Body of pancreas (tissue), 4 donors: ENCODE measurements at regions not wholly inside any gene's neighbourhood (a gene's known extent, or its start where the extent isn't known, plus 50 kb on each side); places are given as distances from the start of the nearest gene placed in this dataset.

ENCODE experiments used
- ATAC-seq: fragments of 150-250 bp; one replicate; pipeline ENCODE4 v1.9.1; 2016
- DNase-seq, 4 donors: peaks; one replicate each; pipeline ENCODE4 v3.0.0-alpha.2; 2019
- H3K27ac ChIP-seq, 4 donors: fragments of 200-600 bp; sonication (generic); 1 replicate in 3 of 4; 2 replicates in 1 of 4; pipeline versions ENCODE4 v1.5.1 to v1.6.1; 2016 to 2019; ENCODE audit warnings: mild to moderate bottlenecking in 1 of 4, mixed read lengths in 1 of 4, moderate library complexity in 1 of 4
- H3K27me3 ChIP-seq, 2 donors: fragments of 200-600 bp; sonication (generic); one replicate each; pipeline ENCODE4 v1.6.0; 2016; ENCODE audit warnings: mild to moderate bottlenecking in 1 of 2
- H3K36me3 ChIP-seq, 2 donors: fragments of 200-600 bp; sonication (generic); replicated peaks in 1 of 2; 2 replicates each; pipeline ENCODE4 v1.5.1; 2016; ENCODE audit warnings: low read depth in 2 of 2; ENCODE audit not compliant: insufficient read depth in 1 of 2
- H3K4me1 ChIP-seq: fragments of 200-600 bp; sonication (generic); one replicate; pipeline ENCODE4 v1.6.0; 2016
- H3K4me3 ChIP-seq, 2 donors: fragments of 200-600 bp; sonication (generic); 1 replicate in 1 of 2; 2 replicates in 1 of 2; pipeline ENCODE4 v1.5.1; 2016 to 2019
- H3K9me3 ChIP-seq, 3 donors: fragments of 200-600 bp; sonication (generic); 1 replicate in 2 of 3; 2 replicates in 1 of 3; pipeline ENCODE4 v1.5.1; 2016
- CTCF ChIP-seq, 7 experiments: fragments of 450-650 bp in 4 of 7; fragments of 200-600 bp in 3 of 7; sonication (generic) in 3 of 7; IDR thresholded peaks; one replicate each; pipeline ENCODE4 v1.5.1; 2016 to 2019; ENCODE audit warnings: antibody characterized with exemption in 7 of 7
- POLR2A ChIP-seq, 3 donors: fragments of 450-650 bp; IDR thresholded peaks; one replicate each; pipeline ENCODE4 v1.6.1; 2016; ENCODE audit warnings: antibody characterized with exemption in 3 of 3, mild to moderate bottlenecking in 2 of 3
- WGBS, 2 donors: methylation state at CpG; one replicate each; pipeline ENCODE4 v1.1.5; 2017; 5-methylcytosine and 5-hydroxymethylcytosine counted together
- intact Hi-C: fragments of 100-400 bp; cut with DNase I; formaldehyde crosslinking; loops from one replicate; pipeline ENCODE4 v1.15.1; 2023

DNA sequence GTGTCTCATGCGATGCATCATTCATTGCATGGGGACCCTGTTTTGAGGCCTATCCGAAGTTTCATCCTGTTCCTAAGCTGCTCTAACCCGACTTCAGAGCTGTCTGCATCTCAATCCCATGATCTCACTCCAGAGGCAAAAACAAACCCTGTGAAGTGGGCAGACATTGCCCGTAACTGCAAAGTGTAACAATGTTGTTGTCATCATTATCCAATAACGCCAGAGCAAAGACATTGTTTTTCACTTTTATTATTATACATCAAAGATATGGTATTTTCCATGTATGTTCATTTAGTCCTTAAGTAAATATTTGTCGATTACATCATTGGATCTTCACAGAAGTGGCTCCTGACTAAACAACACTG, 246.7 kb downstream of the KLF6 start:
- H3K27me3 ChIP-seq, result no peaks in the 10 kb centered on the region
- TF ChIP-seq CTCF (IDR thresholded peaks at IDR 0.05), result no peak
- no peak for TF ChIP-seq POLR2A (IDR thresholded peaks at IDR 0.05)
- no peaks in the 10 kb centered on the region for H3K9me3 ChIP-seq
- H3K4me3 ChIP-seq, result no peak overlapping the region
- ATAC-seq (no peak), DNase-seq (no peak)
- H3K27ac ChIP-seq, result no peak overlapping the region
- no peaks in the 10 kb centered on the region for H3K36me3 ChIP-seq
- WGBS, 2 donors, result 56 to 72% methylated on average over 6 of the region's 6 CpGs
- no peaks in the 10 kb centered on the region for H3K4me1 ChIP-seq
- intact Hi-C loops, result no loop called here

- WGBS, 2 donors, result 67 to 74% methylated on average over 3 of the region's 3 CpGs
- H3K4me1 ChIP-seq, result no peaks in the 10 kb centered on the region
- H3K9me3 ChIP-seq, result no peaks in the 10 kb centered on the region
- no peaks in the 10 kb centered on the region for H3K27me3 ChIP-seq
- no peak overlapping the region for H3K4me3 ChIP-seq
- no peak for ATAC-seq
- no peaks in the 10 kb centered on the region for H3K36me3 ChIP-seq
- DNase-seq, result no peak
- TF ChIP-seq CTCF (IDR thresholded peaks at IDR 0.05), result no peak
- no peak for TF ChIP-seq POLR2A (IDR thresholded peaks at IDR 0.05)
- H3K27ac ChIP-seq, result no peak overlapping the region
- intact Hi-C loops, result no loop called here
Measured at GRCh38 chr10:3537518-3537917, 247.5 kb downstream of the KLF6 start.

GRCh38 chr10:3535001-3535400, 250.0 kb downstream of the KLF6 start:
- H3K36me3 ChIP-seq, result no peaks in the 10 kb centered on the region
- H3K4me1 ChIP-seq, result no peaks in the 10 kb centered on the region
- no peaks in the 10 kb centered on the region for H3K9me3 ChIP-seq
- TF ChIP-seq CTCF (IDR thresholded peaks at IDR 0.05) (no peak), POLR2A (IDR thresholded peaks at IDR 0.05) (no peak)
- no peaks in the 10 kb centered on the region for H3K27me3 ChIP-seq
- intact Hi-C loops, result no loop called here
- DNase-seq, result no peak
- 81 to 82% methylated on average over 7 of the region's 7 CpGs for WGBS, 2 donors
- no peak for ATAC-seq
- no peak overlapping the region for H3K27ac ChIP-seq
- no peak overlapping the region for H3K4me3 ChIP-seq

DNA sequence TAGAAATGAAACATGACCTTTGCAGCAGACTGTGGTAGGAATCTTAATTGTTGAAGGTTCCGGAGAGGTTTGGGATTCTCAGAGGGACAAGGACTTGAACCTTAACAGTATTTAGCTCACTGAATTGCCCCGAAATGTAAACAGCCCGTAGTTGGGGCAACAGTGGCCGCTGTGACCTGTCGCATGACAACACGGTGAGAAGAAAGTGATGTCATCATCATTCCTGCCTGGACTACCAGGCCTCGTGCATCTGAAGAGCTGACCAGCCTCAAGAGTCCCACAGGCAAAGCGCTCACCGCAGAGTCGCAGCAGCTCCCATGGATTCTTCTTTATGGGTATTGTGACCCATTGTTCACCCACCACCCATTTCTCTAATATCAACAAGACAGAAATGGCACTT, 250.6 kb downstream of the KLF6 start:
- 74 to 75% methylated on average over 10 of the region's 10 CpGs for WGBS, 2 donors
- peaks cover 1% of the 10 kb centered on the region for H3K4me1 ChIP-seq
- H3K27ac ChIP-seq, result no peak overlapping the region
- no peaks in the 10 kb centered on the region for H3K36me3 ChIP-seq
- H3K27me3 ChIP-seq, result no peaks in the 10 kb centered on the region
- ATAC-seq (no peak), DNase-seq (no peak)
- H3K9me3 ChIP-seq, result no peaks in the 10 kb centered on the region
- H3K4me3 ChIP-seq, result no peak overlapping the region
- no peak for TF ChIP-seq CTCF (IDR thresholded peaks at IDR 0.05)
- intact Hi-C loops, result no loop called here

DNA sequence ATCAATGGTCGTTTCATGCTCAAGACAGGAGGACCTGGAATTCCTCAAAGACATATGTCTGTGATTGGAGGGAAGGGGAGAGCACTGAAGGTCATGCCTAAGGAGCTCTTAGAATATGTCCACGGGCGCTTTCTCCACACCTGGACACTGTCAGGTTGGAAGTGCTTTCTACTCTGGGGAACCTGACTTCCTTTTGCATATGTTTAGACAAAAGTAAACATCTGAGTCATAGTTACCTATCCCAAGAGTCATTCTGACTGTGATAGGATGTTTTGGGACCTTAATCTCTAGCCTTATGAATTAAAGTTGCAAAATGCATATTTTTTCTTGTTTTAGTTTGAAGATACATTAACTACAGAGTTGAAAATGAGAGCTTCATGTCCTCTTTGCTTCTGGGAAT, 251.7 kb downstream of the KLF6 start:
- no peak for ATAC-seq
- no peaks in the 10 kb centered on the region for H3K36me3 ChIP-seq
- H3K9me3 ChIP-seq, result no peaks in the 10 kb centered on the region
- H3K4me1 ChIP-seq, result peaks cover 4% of the 10 kb centered on the region
- TF ChIP-seq CTCF (IDR thresholded peaks at IDR 0.05) (no peak), POLR2A (IDR thresholded peaks at IDR 0.05) (no peak)
- WGBS, 2 donors, result 56 to 77% methylated on average over 3 of the region's 3 CpGs
- no peak overlapping the region for H3K27ac ChIP-seq
- DNase-seq, result no peak
- intact Hi-C loops, result no loop called here
- no peak overlapping the region for H3K4me3 ChIP-seq
- no peaks in the 10 kb centered on the region for H3K27me3 ChIP-seq
